ENCODE measurements at regions not wholly inside any gene's neighbourhood (a gene's known extent, or its start where the extent isn't known, plus 50 kb on each side); places are given as distances from the start of the nearest gene placed in this dataset.

GRCh38 chr10:1952126-1953095, 215.1 kb upstream of the ADARB2 start:
- no peak overlapping the region for H3K4me3 Mint-ChIP-seq
- no peaks in the 10 kb centered on the region for H3K36me3 Mint-ChIP-seq (ENCODE audit: low read depth)
- H3K9me3 Mint-ChIP-seq, result no peaks in the 10 kb centered on the region
- H3K27ac Mint-ChIP-seq, result no peak overlapping the region
- H3K4me1 Mint-ChIP-seq (ENCODE audit: low read depth), result peaks cover 4% of the 10 kb centered on the region
- peaks cover 5% of the 10 kb centered on the region for H3K27me3 Mint-ChIP-seq (ENCODE audit: low read depth)

GRCh38 chr10:1950803-1951495, 213.6 kb upstream of the ADARB2 start:
- Mint-ChIP-seq H3K27ac (no peak overlapping the region), H3K27me3 (ENCODE audit: low read depth) (peaks cover 5% of the 10 kb centered on the region), H3K9me3 (no peaks in the 10 kb centered on the region), H3K4me1 (ENCODE audit: low read depth) (peaks cover 1% of the 10 kb centered on the region), H3K4me3 (no peak overlapping the region), H3K36me3 (ENCODE audit: low read depth) (no peaks in the 10 kb centered on the region)

- Mint-ChIP-seq H3K36me3 (ENCODE audit: low read depth) (no peaks in the 10 kb centered on the region), H3K4me1 (ENCODE audit: low read depth) (peaks cover 4% of the 10 kb centered on the region), H3K27ac (peak overlapping the region; percentile 26), H3K9me3 (no peaks in the 10 kb centered on the region), H3K27me3 (ENCODE audit: low read depth) (peaks cover 5% of the 10 kb centered on the region), H3K4me3 (no peak overlapping the region)
Measured at GRCh38 chr10:1947464-1948003, 210.2 kb upstream of the ADARB2 start.

GRCh38 chr10:1944487-1944886, 207.2 kb upstream of the ADARB2 start:
- Mint-ChIP-seq H3K27ac (no peak overlapping the region), H3K27me3 (ENCODE audit: low read depth) (no peaks in the 10 kb centered on the region), H3K4me3 (no peak overlapping the region), H3K4me1 (ENCODE audit: low read depth) (peaks cover 6% of the 10 kb centered on the region), H3K9me3 (peaks cover 2% of the 10 kb centered on the region), H3K36me3 (ENCODE audit: low read depth) (peaks cover 2% of the 10 kb centered on the region)

- Mint-ChIP-seq H3K27me3 (ENCODE audit: low read depth) (no peaks in the 10 kb centered on the region), H3K4me3 (no peak overlapping the region), H3K9me3 (peaks cover 8% of the 10 kb centered on the region), H3K27ac (no peak overlapping the region), H3K4me1 (ENCODE audit: low read depth) (peaks cover 15% of the 10 kb centered on the region), H3K36me3 (ENCODE audit: low read depth) (peaks cover 7% of the 10 kb centered on the region)
Measured at GRCh38 chr10:1942478-1942877, 205.2 kb upstream of the ADARB2 start.

- Mint-ChIP-seq H3K4me3 (peak overlapping the region; percentile 64), H3K4me1 (ENCODE audit: low read depth) (peaks cover 13% of the 10 kb centered on the region), H3K27ac (peak overlapping the region; percentile 97)
Measured at GRCh38 chr10:1939016-1939415, 201.7 kb upstream of the ADARB2 start.

GRCh38 chr10:1938317-1938716, 201.0 kb upstream of the ADARB2 start:
- H3K4me1 Mint-ChIP-seq (ENCODE audit: low read depth), result peaks cover 13% of the 10 kb centered on the region
- peak overlapping the region; percentile 97 for H3K27ac Mint-ChIP-seq
- H3K27me3 Mint-ChIP-seq (ENCODE audit: low read depth), result no peaks in the 10 kb centered on the region
- peaks cover 8% of the 10 kb centered on the region for H3K9me3 Mint-ChIP-seq
- H3K36me3 Mint-ChIP-seq (ENCODE audit: low read depth), result peaks cover 7% of the 10 kb centered on the region
- no peak overlapping the region for H3K4me3 Mint-ChIP-seq

More at GRCh38 chr10:1939016-1939415, 201.7 kb upstream of the ADARB2 start:
- Mint-ChIP-seq H3K36me3 (ENCODE audit: low read depth) (peaks cover 7% of the 10 kb centered on the region), H3K9me3 (peaks cover 8% of the 10 kb centered on the region), H3K27me3 (ENCODE audit: low read depth) (no peaks in the 10 kb centered on the region)

GRCh38 chr10:1935912-1936311, 198.6 kb upstream of the ADARB2 start:
- Mint-ChIP-seq H3K27ac (no peak overlapping the region), H3K4me3 (no peak overlapping the region), H3K9me3 (peaks cover 8% of the 10 kb centered on the region), H3K36me3 (ENCODE audit: low read depth) (peaks cover 7% of the 10 kb centered on the region), H3K27me3 (ENCODE audit: low read depth) (no peaks in the 10 kb centered on the region), H3K4me1 (ENCODE audit: low read depth) (peaks cover 22% of the 10 kb centered on the region)

- Mint-ChIP-seq H3K27me3 (ENCODE audit: low read depth) (peaks cover 5% of the 10 kb centered on the region), H3K27ac (no peak overlapping the region), H3K9me3 (no peaks in the 10 kb centered on the region), H3K4me3 (no peak overlapping the region), H3K4me1 (ENCODE audit: low read depth) (peaks cover 11% of the 10 kb centered on the region), H3K36me3 (ENCODE audit: low read depth) (no peaks in the 10 kb centered on the region)
Measured at GRCh38 chr10:1933215-1933614, 195.9 kb upstream of the ADARB2 start.

- Mint-ChIP-seq H3K9me3 (no peaks in the 10 kb centered on the region), H3K4me1 (ENCODE audit: low read depth) (peaks cover 11% of the 10 kb centered on the region), H3K27me3 (ENCODE audit: low read depth) (peaks cover 5% of the 10 kb centered on the region), H3K27ac (peak overlapping the region; percentile 62), H3K36me3 (ENCODE audit: low read depth) (no peaks in the 10 kb centered on the region), H3K4me3 (peak overlapping the region; percentile 51)
Measured at GRCh38 chr10:1932692-1933094, 195.4 kb upstream of the ADARB2 start.

- H3K36me3 Mint-ChIP-seq (ENCODE audit: low read depth), result no peaks in the 10 kb centered on the region
- no peak overlapping the region for H3K4me3 Mint-ChIP-seq
- H3K4me1 Mint-ChIP-seq (ENCODE audit: low read depth), result peaks cover 11% of the 10 kb centered on the region
- no peak overlapping the region for H3K27ac Mint-ChIP-seq
- peaks cover 5% of the 10 kb centered on the region for H3K27me3 Mint-ChIP-seq (ENCODE audit: low read depth)
- no peaks in the 10 kb centered on the region for H3K9me3 Mint-ChIP-seq
Measured at GRCh38 chr10:1928606-1929005, 191.3 kb upstream of the ADARB2 start.

- H3K4me3 Mint-ChIP-seq, result no peak overlapping the region
- peaks cover 5% of the 10 kb centered on the region for H3K27me3 Mint-ChIP-seq (ENCODE audit: low read depth)
- no peaks in the 10 kb centered on the region for H3K36me3 Mint-ChIP-seq (ENCODE audit: low read depth)
- peaks cover 5% of the 10 kb centered on the region for H3K4me1 Mint-ChIP-seq (ENCODE audit: low read depth)
- H3K27ac Mint-ChIP-seq, result no peak overlapping the region
- H3K9me3 Mint-ChIP-seq, result no peaks in the 10 kb centered on the region
Measured at GRCh38 chr10:1923998-1924397, 186.7 kb upstream of the ADARB2 start.

GRCh38 chr10:1923586-1923985, 186.3 kb upstream of the ADARB2 start:
- Mint-ChIP-seq H3K27me3 (ENCODE audit: low read depth) (peaks cover 2% of the 10 kb centered on the region), H3K27ac (no peak overlapping the region), H3K36me3 (ENCODE audit: low read depth) (no peaks in the 10 kb centered on the region), H3K4me3 (no peak overlapping the region), H3K4me1 (ENCODE audit: low read depth) (peaks cover 5% of the 10 kb centered on the region), H3K9me3 (no peaks in the 10 kb centered on the region)

GRCh38 chr10:1920941-1921340, 183.6 kb upstream of the ADARB2 start:
- Mint-ChIP-seq H3K36me3 (ENCODE audit: low read depth) (no peaks in the 10 kb centered on the region), H3K4me1 (ENCODE audit: low read depth) (peaks cover 5% of the 10 kb centered on the region), H3K4me3 (no peak overlapping the region), H3K27me3 (ENCODE audit: low read depth) (peaks cover 6% of the 10 kb centered on the region), H3K27ac (no peak overlapping the region), H3K9me3 (no peaks in the 10 kb centered on the region)

All from T-helper 1 cell treated with Interleukin-12 subunit alpha and Interleukin-12 subunit beta and Interleukin-4 antibody, amounts not matched to agents 30 μg/mL and 1 μg/mL, for 36 hours (primary cell).